ENCODE measurements at regions not wholly inside any gene's neighbourhood (a gene's known extent, or its start where the extent isn't known, plus 50 kb on each side); places are given as distances from the start of the nearest gene placed in this dataset.

- TF ChIP-seq EZH2 (IDR thresholded peaks at IDR 0.05; ENCODE audit: low read depth) (no peak), CTCF (conservative IDR thresholded peaks at IDR 0.05) (no peak)
Observed at GRCh38 chr3:24952388-24952787, 457.7 kb upstream of the THRB start.

All from PC-9 (cell line).